ENCODE measurements at regions not wholly inside any gene's neighbourhood (a gene's known extent, or its start where the extent isn't known, plus 50 kb on each side); places are given as distances from the start of the nearest gene placed in this dataset.
"Not testable (repeated sequence)": the region's sequence is repeated elsewhere in the genome, so short reads cannot be mapped to it uniquely, and the experiment has no call there.

GRCh38 chr18:51248685-51249084 is 51.2 kb upstream of the MEX3C start:
- DNase-seq = no peak

- no peak for DNase-seq
Measured at GRCh38 chr18:51250006-51250405, 52.5 kb upstream of the MEX3C start.

- DNase-seq = no peak
Measured at GRCh38 chr18:51250458-51251024, 53.1 kb upstream of the MEX3C start.

GRCh38 chr18:51251625-51252024 is 54.1 kb upstream of the MEX3C start:
- DNase-seq = no peak

- no peak for DNase-seq
Measured at GRCh38 chr18:51253476-51253875, 56.0 kb upstream of the MEX3C start.

GRCh38 chr18:51255693-51256092 is 58.2 kb upstream of the MEX3C start:
- DNase-seq = no peak

DNA sequence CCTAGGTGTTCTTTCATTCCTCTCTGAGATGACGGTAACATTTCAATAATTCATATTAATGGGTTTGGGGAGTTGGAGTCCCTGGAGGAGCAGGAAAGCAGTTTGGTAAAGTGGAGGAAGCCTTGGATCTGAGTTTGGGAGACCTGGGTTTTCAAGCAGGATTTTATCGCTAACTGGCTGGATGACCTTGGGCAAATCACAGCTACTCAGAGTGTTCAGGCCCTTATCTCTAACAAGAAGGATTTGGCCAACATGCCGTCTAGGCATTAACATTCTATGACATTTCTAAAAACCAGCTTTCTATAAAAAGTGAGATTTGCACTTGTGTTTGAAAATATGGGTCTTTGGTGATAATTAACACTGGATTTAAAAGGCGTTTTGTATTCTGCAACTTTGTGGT is 59.7 kb upstream of the MEX3C start:
- no peak for DNase-seq

- no peak for DNase-seq
Measured at GRCh38 chr18:51260118-51260517, 62.6 kb upstream of the MEX3C start.

DNA sequence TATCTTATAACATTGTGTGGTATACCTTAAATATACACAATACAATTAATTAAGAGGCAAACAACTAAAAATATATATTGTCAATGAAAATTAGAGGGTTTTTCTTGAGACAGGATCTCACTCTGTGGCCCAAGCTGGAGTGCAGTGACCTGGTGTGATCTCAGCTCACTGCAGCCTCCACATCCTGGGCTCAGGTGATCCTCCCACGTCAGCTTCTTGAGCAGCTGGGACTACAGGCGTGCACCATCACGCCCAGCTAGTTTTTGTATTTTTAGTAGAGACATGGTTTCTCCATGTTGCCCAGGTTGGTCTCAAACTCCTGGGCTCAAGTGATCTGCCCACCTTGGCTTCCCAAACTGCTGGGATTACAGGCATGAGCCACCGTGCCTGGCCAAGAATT is 68.6 kb upstream of the MEX3C start:
- DNase-seq = not testable (repeated sequence)

- peak; percentile 11 for DNase-seq
Measured at GRCh38 chr18:51266773-51267172, 69.3 kb upstream of the MEX3C start.

- DNase-seq = no peak
Measured at GRCh38 chr18:51273437-51273836, 76.0 kb upstream of the MEX3C start.

GRCh38 chr18:51275712-51276476 is 78.4 kb upstream of the MEX3C start:
- no peak for DNase-seq

DNA sequence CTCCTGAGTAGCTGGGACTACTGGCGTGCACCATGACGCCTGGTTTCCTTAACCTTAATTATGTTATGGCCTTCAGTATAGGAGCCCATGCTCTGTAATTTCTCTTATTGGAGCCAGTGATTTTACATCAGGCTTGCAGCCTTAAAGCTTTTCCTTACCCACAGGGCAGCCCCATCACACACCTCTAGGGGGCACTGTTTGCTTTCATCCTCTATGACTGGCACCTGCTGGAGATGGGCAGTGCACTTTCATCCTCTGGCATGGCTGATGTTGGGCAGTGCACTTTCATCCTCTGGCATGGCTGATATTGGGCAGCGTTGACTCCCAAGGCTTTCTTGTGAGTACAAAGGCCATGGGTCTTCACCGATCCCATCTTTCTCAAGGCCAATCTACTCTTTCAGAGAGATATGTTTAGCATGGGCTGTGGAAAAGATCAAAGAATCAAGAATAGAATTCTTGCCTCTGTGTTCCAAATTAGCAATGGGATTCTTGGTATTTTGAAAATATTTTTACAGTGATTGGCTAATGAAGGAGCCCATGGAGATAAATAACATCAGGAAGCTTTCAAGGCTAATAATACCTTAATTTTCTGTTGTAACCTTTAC is 80.7 kb upstream of the MEX3C start:
- DNase-seq = peak; percentile 15

GRCh38 chr18:51279367-51279984 is 82.0 kb upstream of the MEX3C start:
- DNase-seq = no peak

GRCh38 chr18:51287818-51288508 is 90.5 kb upstream of the MEX3C start:
- DNase-seq = no peak

GRCh38 chr18:51288582-51288981 is 91.1 kb upstream of the MEX3C start:
- DNase-seq = no peak

- DNase-seq = no peak
Measured at GRCh38 chr18:51290860-51291259, 93.4 kb upstream of the MEX3C start.

DNA sequence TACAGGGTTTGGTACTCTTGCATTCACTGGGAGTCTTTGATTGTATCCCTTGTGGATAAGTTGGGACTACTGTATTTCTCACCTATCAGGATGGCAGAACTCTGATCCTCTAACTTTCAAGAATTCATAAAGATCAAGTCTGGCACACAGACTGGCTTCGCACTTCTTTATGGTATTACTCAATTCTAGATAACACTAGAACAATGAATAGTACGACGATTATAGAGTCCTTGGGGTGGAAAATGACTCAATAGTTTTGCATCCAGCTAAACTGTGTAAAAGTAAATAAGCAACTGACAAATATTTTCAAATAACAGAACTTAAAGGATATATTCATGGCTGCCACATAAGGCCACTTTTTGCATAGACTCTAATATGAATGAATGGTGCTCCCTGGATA is 103.4 kb upstream of the MEX3C start:
- no peak for DNase-seq

DNA sequence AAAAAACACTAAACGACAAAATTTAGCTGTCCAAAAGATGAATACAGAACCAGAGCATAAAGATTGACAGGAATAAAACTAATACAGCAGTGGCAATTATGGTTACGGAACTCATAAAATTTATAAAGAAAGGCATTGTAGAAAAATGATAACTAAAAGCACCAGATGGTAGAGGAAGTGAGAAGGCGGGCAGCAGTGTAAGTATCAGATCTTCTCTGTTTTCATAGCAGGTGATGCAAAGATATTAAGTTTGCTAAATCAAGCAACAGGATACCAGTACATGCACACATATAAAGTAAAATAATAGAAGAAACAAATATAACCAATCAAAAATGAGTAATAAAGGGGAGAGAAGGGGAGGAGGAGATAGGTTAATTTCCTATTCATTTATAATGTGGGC is 103.9 kb upstream of the MEX3C start:
- DNase-seq = no peak

DNA sequence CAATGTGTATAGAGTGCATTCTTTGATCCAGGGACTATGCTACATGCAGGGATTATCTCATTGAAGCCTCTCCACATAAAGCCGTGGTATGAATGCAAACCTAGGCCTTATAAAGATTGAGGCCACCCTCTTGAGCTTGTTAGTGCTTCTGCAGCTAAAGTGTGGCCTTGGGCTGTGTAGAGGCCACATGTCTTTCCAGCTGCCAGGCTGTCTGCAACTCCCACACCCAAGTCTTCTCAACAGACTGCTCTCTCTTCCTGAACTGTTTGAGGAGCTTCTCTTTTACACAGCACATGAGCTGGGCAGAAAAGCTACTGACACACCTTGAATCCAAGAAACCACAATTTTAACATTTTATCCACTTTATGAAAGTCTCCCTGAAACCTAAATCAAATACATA is 119.2 kb upstream of the MEX3C start:
- no peak for DNase-seq

DNA sequence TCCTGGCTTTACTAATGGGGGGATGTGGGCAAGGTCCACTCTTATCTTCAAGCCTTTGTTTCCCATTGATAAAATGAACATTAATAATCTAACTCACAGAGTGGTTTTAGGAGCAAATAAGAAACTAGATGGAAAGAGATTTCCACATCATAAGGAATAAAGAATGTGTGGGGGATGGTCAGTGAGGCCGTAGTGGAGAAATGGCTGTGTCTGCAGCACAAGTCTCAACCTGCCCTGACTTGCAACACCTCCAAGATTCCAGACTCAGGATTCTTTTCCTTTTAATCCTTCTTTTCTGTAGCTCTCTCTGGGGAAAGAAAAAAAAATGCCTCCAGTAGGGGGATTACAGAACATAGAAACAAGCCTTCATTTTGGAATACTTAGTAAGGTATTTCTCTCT is 124.2 kb upstream of the MEX3C start:
- no peak for DNase-seq

DNA sequence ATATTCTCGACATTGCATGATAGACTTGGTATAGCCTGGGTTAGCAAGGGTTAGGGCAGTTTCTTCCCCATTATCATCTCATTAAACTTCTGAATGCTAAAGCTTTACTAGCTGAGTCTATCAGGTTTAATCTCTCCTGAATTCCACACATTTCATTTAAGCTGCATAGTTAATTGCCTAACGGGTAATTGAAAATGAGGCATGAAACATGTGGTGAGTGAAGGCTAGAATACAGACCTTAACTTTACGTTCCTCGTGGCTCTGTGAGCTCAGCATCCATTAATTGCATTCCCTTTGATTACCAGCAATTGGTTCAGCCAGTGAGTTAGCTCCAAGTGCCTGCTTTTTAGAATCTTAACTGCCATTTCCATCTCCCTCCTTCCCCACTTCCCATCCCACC is 126.5 kb upstream of the MEX3C start:
- no peak for DNase-seq

GRCh38 chr18:51330148-51330547 is 132.7 kb upstream of the MEX3C start:
- no peak for DNase-seq

DNA sequence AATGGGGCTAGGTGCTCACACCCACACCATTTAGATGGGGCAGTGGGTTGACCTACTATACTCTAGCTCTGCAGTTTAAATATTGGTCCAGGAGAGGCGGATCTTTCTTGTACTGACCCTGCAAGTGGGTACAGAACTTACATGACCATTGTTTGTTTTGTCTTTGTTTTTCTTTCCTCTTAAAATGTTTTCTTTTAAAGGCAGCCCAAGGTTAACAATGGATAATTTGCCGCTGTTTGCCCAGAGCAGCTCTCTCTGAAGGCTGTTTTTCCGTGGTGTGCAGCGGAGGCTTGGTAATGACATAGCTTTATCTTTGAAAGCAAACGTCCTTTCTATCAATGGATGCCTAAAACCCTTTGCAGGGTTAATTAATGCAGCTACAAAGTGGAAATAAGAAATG is 133.3 kb upstream of the MEX3C start:
- DNase-seq = no peak
